ENCODE measurements at regions not wholly inside any gene's neighbourhood (a gene's known extent, or its start where the extent isn't known, plus 50 kb on each side); places are given as distances from the start of the nearest gene placed in this dataset.

GRCh38 chr16:5447734-5448133 is 350.1 kb upstream of the EEF2KMT start:
- Histone ChIP-seq H4K20me1 (ENCODE audit: insufficient read depth, low read length) (no peaks in the 10 kb centered on the region), H3K36me3 (replicated peaks in 1 of 2; ENCODE audit: control insufficient read depth in 1 of 2, insufficient read depth in 2 of 2, low read length in 2 of 2) (no peaks in the 10 kb centered on the region), H3K4me1 (ENCODE audit: insufficient read depth, low read length) (no peaks in the 10 kb centered on the region), H2AFZ (ENCODE audit: low read length) (no peak overlapping the region), H3K9ac (ENCODE audit: insufficient read depth, low read depth, low read length) (no peak overlapping the region), H3K4me3 (replicated peaks in 1 of 3; ENCODE audit: insufficient read depth in 1 of 3, low read depth in 2 of 3, low read length in 3 of 3) (no peak overlapping the region), H3K4me2 (ENCODE audit: low read depth, low read length) (no peak overlapping the region), H3K9me3 (ENCODE audit: low read length) (no peaks in the 10 kb centered on the region), H3K27me3 (ENCODE audit: control insufficient read depth in 1 of 2, insufficient read depth in 2 of 2, low read length in 2 of 2) (peaks cover 0 to 13% of the 10 kb centered on the region in 2 experiments; a peak in 3 of 5 replicates), H3K79me2 (ENCODE audit: insufficient read depth, low read length) (no peaks in the 10 kb centered on the region), H3K27ac (ENCODE audit: extremely low read length, insufficient read depth, low read length) (no peak overlapping the region)
- no peak for TF ChIP-seq PRDM15 (CRISPR knock-in tag; IDR thresholded peaks at IDR 0.05)
- no peak for TF ChIP-seq BCL6 (CRISPR knock-in tag; IDR thresholded peaks at IDR 0.05)
- TF ChIP-seq ZNF776 (CRISPR knock-in tag; IDR thresholded peaks at IDR 0.05): no peak
- TF ChIP-seq NR3C1 (CRISPR knock-in tag; IDR thresholded peaks at IDR 0.05): no peak
- no peak for TF ChIP-seq BRD4 (CRISPR knock-in tag; IDR thresholded peaks at IDR 0.05)
- TF ChIP-seq ZNF160 (CRISPR knock-in tag; IDR thresholded peaks at IDR 0.05): no peak
- TF ChIP-seq IKZF5 (CRISPR knock-in tag; IDR thresholded peaks at IDR 0.05): no peak
- no peak for TF ChIP-seq SMAD1 (CRISPR knock-in tag; IDR thresholded peaks at IDR 0.05; ENCODE audit: borderline replicate concordance, low read depth)
- TF ChIP-seq MXD1 (CRISPR knock-in tag; IDR thresholded peaks at IDR 0.05): no peak
- no peak for TF ChIP-seq FOSL2 (CRISPR knock-in tag; IDR thresholded peaks at IDR 0.05)
- no peak for TF ChIP-seq ZNF354B (CRISPR knock-in tag; IDR thresholded peaks at IDR 0.05)
- TF ChIP-seq ZNF382 (CRISPR knock-in tag; IDR thresholded peaks at IDR 0.05; ENCODE audit: borderline replicate concordance): no peak
- TF ChIP-seq RBM22 (optimal IDR thresholded peaks at IDR 0.05; ENCODE audit: low read length): no peak
- no peak for TF ChIP-seq ZNF24 (IDR thresholded peaks at IDR 0.05)
- no peak for TF ChIP-seq MXD3 (CRISPR knock-in tag; IDR thresholded peaks at IDR 0.05)
- TF ChIP-seq STAG1 (CRISPR knock-in tag; IDR thresholded peaks at IDR 0.05): no peak
- WGBS (ENCODE audit: low lambda C conversion rate): 1% methylated on average over 4 of the region's 4 CpGs
- intact Hi-C loops (cut with micrococcal nuclease; ENCODE audit: unreplicated experiment) (no loop called here), in situ Hi-C loops (cut with HindIII; ENCODE audit: extremely low pct_ligation_motif_present, low pct_unique_long_range_greater_than_20kb) (no loop called here)
- DNase-seq (ENCODE audit: low spot score): no peak
- no TSS peak for BruUV-seq (replicated peaks)
- ChIA-PET CTCF (ENCODE audit: low intra/inter-chr PET ratio, low total read pairs) (no interaction called here), POLR2A (no interaction called here)
- FAIRE-seq: no peak
- ATAC-seq: no peak

Data from HepG2 (cell line).